Ureter (tissue), 1 donor: ENCODE measurements at regions not wholly inside any gene's neighbourhood (a gene's known extent, or its start where the extent isn't known, plus 50 kb on each side); places are given as distances from the start of the nearest gene placed in this dataset.
"Not testable (repeated sequence)": the region's sequence is repeated elsewhere in the genome, so short reads cannot be mapped to it uniquely, and the experiment has no call there.

Experiments
- DNase-seq: peaks from one replicate; pipeline ENCODE4 v3.0.0-alpha.2; 2020; ENCODE audit warnings: low spot score
- donor health status: DM: yes; HTN: yes; CAD: no.

DNA sequence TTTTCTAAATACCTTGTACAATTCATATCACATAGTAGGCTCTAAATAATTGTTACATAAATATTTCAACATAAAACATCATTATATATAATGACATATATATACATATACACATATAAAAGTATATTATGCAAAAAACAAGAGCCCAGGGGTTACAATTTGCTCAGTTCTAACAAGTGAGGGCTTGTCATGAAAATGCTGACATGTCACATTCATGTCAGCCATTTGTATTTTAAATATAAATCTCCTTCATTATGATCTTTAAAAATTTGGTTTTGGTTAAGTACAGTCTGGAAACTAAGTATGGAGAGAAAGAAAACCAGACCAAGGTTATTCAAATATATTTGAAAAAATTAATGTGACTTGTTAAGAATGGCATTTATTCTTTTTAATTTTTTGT, 2745.4 kb downstream of the PCDH7 start:
- no peak for DNase-seq

DNA sequence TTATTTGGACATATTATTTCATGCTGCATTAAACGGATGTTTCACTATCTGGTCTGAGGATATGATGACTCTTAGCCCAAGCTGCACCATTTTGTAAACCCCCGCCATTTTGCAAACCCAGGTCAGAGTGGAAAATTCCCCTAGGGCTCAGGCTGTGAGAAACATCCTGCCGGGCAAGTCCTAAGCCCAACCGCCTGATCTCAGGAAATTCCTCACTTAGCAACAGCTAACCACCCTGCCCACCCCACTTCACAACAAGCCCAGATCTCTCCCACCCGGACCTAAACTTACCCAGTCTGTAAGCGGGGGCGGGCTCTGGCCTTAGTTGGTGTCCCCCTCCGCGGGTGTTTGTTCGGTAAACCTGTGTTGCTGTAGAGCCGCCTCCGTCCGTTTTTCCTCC, 2747.1 kb downstream of the PCDH7 start:
- no peak for DNase-seq

DNA sequence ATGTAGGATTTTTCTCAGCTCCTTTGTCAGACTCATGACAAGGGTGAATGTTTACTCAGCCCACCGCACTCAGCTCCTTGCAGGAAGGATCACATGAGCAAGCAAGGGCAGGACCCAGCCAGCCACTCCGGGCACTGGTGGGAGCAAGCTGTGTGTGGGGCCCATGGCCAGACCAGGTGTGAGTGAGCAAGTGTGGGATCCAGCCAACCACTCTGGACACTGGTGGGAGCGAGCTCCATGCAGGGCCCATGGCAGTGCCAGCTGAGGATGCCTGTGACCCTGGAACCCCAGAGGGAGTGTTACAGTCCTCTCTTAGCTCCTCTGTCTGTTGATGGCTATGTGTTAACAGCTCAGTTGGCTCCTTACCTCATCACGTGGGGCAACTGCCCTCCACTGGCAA, 2750.6 kb downstream of the PCDH7 start:
- DNase-seq, result no peak

DNA sequence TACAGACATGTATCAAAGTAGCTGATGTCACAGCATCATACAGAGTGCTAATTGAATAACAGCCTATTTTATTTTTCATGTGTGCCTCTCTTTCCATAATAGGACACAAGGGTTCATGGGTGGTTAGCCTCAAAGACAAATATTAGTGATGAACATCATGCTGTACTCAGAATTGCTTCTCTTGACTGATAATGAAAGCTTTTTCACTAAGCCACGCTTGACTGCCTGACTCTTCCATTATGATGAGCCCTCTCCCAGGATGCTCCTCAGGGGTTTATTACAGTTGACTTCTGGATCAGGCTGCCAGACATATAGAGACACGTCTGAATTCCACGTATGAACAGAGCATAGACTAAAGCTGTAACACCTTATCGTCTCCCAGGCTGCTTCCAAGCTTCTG, 2757.5 kb downstream of the PCDH7 start:
- DNase-seq, result no peak

DNA sequence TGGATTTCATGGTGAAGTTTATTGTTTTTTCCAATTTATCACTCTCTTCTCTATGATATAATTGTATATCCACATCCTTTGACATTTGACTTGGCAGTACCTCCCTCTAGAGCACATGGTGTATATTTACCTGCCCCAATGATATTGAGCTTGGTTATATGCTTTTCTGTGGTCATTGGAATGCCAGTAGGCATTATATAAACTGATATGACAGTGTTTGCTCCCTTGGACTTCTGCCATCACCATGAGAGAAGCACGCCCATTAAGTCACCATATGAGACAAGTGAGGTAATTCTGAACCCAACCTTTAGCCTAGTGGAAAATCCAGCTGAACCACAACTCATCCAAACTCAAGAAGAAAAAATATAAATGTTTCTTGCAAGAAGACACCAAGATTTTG, 2761.5 kb downstream of the ARAP2 start:
- DNase-seq, result no peak

DNA sequence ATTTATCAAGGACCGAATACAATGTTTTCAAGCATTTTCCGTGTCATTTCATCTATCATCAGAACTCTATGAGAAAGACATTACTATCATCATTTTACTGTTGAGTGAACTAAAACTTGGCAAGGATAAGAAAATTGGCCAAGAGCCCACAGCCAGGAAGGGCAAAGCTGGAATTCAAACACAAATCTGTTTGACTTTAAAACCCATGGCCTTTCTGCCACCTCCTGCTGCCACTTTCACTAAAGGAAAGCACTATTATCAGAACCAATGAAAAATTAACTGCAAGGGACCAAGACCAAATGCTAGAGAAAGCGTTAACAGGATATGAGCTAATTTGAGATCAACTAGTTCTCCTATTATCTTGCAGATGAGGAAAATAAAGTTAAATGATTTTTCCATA, 2759.2 kb downstream of the ARAP2 start:
- no peak for DNase-seq

DNA sequence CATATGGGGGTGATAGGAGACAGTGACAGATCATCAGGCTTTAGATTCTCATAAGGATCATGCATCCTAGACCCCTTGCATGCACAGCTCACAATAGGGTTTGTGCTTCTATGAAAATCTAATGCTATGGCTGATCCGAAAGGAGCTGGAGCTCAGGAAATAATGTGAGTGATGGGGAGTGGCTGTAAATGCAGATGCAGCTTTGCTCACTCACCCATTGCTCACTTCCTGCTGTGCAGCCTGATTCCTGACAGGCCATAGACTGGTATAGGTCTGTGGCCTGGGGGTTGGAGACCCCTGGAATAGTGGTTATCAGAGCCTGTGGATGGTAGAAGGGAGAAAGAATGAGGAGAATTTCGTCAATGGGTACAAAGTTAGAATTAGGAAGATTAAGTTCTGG, 2751.1 kb downstream of the ARAP2 start:
- DNase-seq, result no peak

DNA sequence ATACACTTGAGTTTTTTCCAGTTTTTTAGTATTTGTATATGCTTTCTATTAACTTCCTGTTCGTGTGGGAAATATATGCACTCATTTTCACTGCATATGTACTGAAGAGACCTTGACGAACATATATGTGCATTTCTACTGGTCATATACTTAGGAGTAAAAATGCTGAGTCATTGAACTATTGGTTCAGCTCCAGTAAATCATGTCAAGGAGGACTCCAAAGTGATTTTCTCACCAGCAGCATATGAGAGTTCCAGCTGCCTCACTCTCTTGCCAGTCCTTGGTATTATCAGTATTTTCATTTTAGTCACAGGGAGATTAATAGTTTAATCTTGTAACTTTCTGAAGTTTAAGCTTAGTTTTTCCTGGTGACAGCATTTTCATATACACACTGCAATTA, 2750.2 kb downstream of the ARAP2 start:
- DNase-seq, result no peak

DNA sequence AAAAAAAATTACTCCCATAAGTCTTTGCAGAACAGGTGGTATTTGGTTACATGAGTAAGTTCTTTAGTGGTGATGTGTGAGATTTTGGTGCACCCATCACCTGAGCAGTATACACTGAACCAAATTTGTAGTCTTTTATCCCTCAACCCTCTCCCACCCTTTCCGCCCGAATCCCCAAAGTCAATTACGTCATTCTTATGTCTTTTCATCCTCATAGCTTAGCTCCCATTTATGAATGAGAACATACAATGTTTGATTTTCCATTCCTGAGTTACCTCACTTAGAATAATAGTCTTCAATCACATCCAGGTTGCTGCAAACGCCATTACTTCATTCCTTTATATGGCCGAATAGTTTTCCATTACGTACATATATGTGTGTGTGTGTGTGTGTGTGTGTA, 2742.7 kb downstream of the ARAP2 start:
- DNase-seq, result not testable (repeated sequence)

DNA sequence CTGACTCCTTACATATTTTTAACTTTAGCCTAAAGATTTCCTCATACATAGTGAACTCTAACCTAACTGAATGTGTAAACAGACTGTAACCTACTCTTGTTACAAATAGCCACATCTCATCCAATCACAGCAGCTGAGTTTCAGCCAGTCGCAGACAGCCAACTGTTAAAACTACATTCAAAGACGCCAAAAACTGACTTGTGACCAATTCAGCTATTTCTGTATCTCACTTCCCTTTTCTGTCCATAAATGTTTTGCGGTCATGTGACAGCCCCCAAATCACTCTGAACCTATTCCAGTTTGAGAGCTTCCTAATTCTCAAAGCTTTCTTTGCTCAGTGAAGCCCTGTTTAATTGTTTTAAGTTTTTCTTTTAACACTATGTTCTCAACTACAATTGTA, 2731.9 kb downstream of the ARAP2 start:
- no peak for DNase-seq

DNA sequence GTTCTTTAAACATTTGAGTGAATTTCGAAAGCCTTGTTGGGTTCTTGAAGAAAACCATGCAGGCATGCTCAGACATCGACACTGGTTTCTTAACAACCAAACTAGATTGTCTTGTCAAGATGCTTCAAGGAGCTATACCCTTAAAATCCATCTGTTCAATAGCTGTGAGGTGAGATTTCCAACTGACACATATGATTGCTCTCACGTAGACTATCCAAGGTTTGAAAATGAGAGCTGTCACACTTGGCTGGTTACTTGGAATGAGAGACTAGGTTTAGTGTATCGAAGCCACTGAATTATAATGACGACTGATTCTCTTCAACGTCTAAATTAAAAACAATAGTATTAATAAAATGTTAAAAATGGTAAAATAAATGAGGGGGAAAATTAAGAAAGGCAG, 2725.5 kb downstream of the ARAP2 start:
- no peak for DNase-seq

DNA sequence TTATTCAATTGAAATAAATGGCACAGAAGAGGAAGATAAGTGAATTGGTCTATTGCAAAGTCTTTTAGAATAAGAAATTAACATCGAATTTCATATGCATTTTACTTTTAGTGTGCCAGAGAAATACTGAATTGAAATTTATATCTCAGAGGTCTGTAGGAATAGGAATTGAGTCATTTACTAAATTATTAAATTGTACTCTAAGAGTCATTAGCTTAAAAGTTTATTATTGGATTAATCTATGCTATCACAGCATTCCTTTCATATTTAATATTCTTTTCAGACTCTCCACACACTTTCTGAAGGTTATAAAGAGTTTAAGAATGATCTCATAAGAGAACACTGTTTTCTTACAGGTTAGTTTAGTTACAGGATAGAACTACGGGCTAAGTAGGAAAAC, 2711.5 kb downstream of the ARAP2 start:
- DNase-seq, result no peak

DNA sequence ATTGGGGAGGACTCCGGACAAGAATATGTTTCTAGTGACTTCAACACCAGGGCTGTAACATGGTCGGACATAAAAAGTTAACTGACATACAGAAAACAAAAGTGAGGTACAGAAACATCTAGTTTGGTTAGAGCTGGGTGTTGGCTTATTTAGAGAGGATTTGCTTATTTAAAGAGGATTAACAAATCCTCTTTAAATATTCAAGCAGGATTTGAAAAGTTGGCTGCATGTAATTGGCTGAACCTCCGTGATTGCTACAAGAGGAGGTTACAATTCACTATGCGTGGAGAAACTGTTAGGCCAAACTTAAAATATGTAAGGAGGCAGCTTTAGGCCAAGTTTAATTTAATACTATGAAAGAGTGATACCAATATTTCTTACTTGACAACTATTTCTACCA, 2707.4 kb downstream of the ARAP2 start:
- no peak for DNase-seq

DNA sequence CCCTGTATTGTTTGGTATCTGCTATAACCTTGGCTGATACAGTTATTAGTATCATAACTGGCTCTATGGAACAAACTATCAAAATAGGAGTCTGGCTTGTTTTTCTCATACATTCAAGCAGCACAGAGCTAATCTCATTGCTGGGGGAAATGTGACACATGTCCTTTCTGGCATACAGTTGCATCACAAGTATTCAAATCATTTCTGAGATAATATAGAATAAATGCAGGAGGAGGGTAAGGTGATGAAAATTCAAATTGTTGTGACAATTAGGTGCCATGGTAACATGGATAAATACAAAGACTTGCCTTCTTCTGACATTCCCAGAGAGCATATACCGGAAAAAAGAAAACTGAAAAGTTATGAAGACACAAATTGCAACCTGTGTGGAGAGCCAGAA, 2706.8 kb downstream of the ARAP2 start:
- no peak for DNase-seq

DNA sequence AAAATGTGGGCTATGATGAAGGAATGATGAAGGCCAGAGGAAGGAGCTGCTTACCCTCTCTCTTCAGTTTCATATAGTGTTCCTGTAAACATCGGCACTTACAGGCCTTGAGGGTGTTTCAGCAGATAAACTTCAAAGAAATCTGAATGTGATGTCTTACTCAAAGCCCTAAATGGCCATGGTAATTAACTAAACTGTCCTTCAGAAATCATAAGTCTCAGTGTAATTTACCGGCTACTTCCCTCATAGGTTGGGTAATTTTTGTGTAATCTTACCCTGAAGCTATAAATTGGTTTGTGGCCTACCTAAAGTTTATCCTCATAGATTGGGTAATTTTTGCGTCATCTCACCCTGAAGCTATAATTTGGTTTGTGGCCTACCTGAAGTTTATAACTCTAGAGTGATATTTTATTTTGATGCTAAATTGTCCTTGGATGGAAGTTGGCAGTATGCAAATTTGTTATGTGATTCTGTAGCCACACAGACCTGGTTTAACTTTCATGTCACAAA, 2700.3 kb downstream of the ARAP2 start:
- DNase-seq, result no peak

DNA sequence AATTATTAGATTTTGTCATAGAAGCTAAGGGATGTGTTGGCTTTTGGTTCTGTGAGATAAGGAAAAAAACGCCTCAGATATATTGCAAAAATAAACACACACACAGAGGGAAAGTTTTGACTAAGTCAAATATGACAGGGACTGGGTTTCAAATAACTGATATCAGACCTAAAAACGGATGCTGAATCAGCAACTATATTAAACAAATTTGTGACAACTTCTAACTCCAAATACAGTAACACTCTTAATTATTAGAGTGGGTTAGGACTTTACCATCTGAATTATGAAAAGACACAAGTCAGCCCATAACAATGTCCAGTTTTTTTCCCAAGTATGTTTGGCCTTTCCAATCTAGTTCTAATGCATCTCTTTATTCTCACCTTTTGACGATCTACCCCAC, 2693.1 kb downstream of the ARAP2 start:
- no peak for DNase-seq

DNA sequence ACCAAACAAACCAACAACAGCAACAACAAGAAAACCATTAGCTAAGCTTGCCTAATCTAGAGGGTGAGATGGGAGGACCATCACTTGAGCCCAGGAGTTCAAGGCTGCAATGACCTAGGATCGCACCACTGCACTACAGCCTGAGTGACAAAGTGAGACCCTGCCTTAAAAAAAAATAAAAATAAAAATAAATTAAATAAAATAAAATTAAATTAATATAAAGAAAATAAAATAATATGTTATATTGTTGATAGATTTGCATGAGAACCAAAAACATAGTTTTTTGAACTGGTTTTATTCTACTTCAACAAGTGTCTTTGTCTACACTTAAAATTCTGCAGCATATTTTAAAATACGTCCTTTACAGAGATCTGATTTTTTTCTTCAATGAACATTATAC, 2683.1 kb downstream of the ARAP2 start:
- DNase-seq, result no peak

DNA sequence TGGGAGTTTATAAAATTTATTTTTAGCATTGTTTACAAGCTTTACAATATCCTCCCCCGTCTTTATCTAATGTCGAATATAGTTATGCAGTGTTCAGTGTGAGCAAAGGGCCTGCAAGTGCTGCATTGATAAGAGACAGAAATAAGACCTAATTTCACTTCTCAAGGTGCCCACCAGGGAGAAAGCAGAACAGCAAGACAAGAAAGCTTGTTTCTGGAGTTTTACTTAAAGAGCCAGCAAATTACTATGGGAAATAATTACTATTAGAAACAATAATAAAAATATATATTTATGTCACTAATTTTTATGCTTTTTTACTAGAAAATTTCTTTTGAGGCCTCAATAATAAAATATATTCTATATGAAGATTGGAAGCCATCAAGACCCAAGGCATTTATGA, 2677.7 kb downstream of the ARAP2 start:
- DNase-seq, result no peak

DNA sequence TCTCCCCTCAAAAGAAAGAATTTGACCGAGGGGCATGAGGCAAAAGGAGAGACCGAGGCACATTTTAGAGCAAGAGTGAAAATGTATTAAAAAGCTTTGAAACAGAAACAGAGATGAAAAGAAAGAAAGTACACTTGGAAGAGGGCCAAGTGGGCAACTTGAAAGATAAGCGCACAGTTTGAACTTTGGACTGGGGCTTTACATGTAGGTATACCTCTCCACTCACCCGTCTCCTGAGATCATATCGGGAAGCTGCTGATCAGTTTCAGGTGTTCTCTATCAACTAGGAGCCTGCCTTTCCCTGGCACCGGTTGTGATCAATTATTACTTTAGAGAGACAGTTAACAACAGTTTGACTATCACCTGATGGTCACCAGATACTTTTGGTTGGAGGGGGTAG, 2666.5 kb downstream of the ARAP2 start:
- no peak for DNase-seq

DNA sequence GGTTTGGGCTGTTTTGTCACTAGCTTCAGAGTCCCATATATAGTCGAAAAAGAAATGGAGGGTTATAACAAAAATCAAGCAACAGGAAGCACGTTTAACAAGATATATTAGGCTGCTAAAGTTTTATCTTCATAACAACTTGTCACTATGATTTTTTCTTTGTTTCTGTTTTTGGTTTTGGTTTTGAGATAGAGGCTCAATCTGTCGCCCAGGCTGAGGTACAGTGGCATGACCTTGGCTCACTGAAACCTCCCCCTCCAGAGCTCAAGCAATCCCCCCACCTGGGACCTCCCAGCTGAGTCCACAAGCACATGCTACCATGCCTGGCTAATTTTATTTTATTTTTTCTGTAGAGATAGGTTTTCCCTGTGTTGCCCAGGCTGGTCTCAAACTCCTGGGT, 2664.4 kb downstream of the ARAP2 start:
- DNase-seq, result no peak

DNA sequence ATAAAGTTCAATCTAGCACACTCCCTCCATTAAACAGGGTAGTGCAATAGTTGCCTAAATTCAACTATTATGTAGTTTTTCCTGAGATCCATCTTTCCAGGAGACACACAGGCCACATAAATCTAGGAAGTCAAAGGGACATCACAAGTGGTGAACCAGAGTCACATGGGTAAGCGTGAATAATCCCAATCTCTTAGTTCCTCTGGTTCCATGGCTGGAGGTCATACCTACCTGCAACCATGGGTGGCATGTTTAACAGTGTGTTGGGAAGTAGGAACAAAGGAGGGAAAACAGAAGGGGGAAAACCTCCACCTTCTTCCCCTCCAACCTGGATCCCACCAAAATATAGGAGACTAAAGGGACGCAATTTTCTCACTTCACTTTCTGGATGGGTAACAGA, 2651.6 kb downstream of the ARAP2 start:
- DNase-seq, result no peak

DNA sequence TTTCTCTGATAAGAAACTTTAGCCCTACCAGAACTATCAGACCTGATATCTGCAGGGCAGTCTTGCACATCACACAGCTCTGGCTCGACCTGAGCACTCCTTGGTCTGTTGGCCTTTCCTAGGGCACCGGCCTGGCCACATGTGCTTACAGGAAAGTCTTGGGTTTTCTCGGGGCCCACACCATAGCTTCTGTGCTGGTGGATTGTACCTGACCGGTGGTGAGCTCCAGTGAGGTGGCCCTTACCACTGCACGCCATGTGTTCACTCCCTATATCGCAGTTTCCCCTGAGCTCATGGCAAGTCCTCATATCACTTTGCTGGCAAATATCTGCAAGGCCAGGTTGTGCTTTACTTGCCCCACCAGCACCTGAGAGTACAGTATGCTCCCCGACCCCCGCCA, 2637.4 kb downstream of the ARAP2 start:
- no peak for DNase-seq

DNA sequence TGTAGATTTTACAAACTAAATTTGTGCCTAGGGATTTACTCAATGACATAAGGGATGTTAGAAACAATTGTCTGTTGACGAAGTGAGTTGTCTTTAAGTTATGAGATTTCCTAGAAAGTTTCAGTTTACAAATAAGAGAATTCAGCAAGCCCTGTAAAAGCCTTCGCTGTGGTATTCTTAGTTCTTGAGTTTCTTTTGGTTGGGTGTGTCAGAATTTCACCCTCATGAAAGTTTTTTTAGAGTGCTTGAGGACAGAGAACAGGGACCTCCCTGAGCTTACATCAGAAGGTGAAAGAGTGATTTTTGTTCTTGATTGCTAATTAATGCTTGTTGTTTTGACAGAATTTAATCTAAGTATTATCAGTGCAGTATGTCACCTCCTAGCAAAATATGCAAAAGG, 2628.2 kb downstream of the ARAP2 start:
- no peak for DNase-seq

DNA sequence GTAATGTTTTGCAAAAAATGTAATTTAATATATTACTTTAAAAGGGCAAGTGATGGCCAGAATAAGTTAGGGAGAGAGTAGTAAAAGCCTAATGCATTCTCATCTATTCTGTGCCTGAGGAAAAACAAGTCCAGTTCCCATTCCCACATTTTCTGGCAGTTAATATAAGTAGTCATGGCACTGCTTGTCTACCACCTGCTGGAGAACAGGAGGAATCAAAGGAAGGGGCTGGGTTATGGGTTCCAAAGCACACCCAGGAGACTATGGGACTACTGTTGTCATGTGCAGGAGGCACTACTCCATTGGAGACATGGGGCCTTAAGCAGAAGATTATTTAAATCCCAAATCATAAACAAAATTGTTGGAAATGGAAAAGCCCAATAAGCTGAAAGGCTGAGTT, 2618.6 kb downstream of the ARAP2 start:
- DNase-seq, result no peak

DNA sequence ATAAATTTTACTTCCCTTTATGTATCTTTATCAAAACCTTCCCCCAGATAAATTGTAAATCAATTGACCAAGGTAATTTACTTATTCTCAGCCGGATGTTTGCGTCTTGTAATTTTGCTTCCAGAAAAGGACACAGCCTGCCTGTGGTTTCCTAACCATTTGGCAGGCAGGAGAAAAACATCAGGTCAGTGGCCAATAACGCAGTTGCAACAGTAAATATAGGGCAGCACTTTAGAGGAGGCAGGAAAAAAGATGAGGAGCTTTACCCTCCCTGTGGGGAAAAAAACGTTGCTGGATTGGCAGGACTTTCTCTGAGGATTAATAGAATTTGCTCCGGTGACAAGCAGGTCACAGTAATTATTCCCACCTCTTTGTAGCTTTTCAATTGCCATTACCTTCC, 2618.1 kb downstream of the ARAP2 start:
- DNase-seq, result no peak
